22Rv1 (cell line): ENCODE measurements at regions not wholly inside any gene's neighbourhood (a gene's known extent, or its start where the extent isn't known, plus 50 kb on each side); places are given as distances from the start of the nearest gene placed in this dataset.

ENCODE experiments used
- CTCF ChIP-seq: fragments of 450-650 bp; IDR thresholded peaks from 2 replicates; pipeline ENCODE4 v1.5.1; 2017; ENCODE audit warnings: mild to moderate bottlenecking
- ZFX ChIP-seq: fragments of 450-650 bp; IDR thresholded peaks from 2 replicates; pipeline ENCODE4 v1.6.1; 2017; ENCODE audit warnings: antibody characterized with exemption, borderline replicate concordance

- TF ChIP-seq CTCF (no peak), ZFX (no peak)
Measured at GRCh38 chr3:7865611-7866010, 636.0 kb upstream of the LMCD1 start.
